Bronchial epithelial cell (primary cell): ENCODE measurements at regions not wholly inside any gene's neighbourhood (a gene's known extent, or its start where the extent isn't known, plus 50 kb on each side); places are given as distances from the start of the nearest gene placed in this dataset.

Experiments
- DNase-seq: peaks from one replicate; pipeline ENCODE4 v3.0.0-alpha.2; 2010; ENCODE audit warnings: low read depth
- FAIRE-seq: peaks from 2 replicates; lab custom pipeline; 2011; peaks lifted over from hg19 to GRCh38; lab: Jason Lieb, UNC
- H3K27me3 ChIP-seq: 2 replicates; pipeline ENCODE4 v1.5.1; 2011; ENCODE audit warnings: low read length; ENCODE audit not compliant: control insufficient read depth, insufficient read depth
- H3K36me3 ChIP-seq: 2 replicates; pipeline ENCODE4 v1.5.1; 2011; ENCODE audit warnings: low read length; ENCODE audit not compliant: control insufficient read depth, insufficient read depth
- H3K4me3 ChIP-seq: 2 replicates; pipeline ENCODE4 v1.5.1; 2011; ENCODE audit warnings: mild to moderate bottlenecking, low read depth, low read length, control low read depth
- TF ChIP-seq, protein P1 (sequence below): IDR thresholded peaks from 2 replicates; pipeline ENCODE4 v1.5.1; 2011; ENCODE audit warnings: mild to moderate bottlenecking, moderate library complexity, low read length, control low read depth, inconsistent platforms; ENCODE audit not compliant: insufficient read depth, severe bottlenecking

DNA sequence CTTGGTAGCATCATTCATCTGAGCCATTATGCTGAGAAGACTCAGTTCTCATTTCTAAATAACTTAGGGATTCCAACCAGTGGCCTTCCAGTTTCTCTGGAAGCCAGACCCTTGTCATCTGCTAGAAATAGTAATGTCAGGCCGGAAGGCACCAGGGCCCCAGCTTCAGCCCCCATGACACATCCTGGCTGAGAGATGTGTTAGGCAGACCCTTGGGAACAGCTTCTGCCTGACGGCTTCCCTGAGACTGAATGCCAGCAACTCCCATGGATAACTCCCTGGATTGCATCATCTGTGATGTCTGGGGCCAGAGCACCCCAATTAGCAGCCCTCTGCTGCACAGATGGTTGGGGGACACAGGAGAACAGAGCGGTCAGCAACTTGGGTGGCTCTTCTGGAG is 583.5 kb upstream of the TBX3 start:
- no peak overlapping the region for H3K4me3 ChIP-seq
- no peaks in the 10 kb centered on the region for H3K36me3 ChIP-seq
- H3K27me3 ChIP-seq, result no peaks in the 10 kb centered on the region
- FAIRE-seq, result no peak
- DNase-seq, result no peak
- TF ChIP-seq, protein P1, sequence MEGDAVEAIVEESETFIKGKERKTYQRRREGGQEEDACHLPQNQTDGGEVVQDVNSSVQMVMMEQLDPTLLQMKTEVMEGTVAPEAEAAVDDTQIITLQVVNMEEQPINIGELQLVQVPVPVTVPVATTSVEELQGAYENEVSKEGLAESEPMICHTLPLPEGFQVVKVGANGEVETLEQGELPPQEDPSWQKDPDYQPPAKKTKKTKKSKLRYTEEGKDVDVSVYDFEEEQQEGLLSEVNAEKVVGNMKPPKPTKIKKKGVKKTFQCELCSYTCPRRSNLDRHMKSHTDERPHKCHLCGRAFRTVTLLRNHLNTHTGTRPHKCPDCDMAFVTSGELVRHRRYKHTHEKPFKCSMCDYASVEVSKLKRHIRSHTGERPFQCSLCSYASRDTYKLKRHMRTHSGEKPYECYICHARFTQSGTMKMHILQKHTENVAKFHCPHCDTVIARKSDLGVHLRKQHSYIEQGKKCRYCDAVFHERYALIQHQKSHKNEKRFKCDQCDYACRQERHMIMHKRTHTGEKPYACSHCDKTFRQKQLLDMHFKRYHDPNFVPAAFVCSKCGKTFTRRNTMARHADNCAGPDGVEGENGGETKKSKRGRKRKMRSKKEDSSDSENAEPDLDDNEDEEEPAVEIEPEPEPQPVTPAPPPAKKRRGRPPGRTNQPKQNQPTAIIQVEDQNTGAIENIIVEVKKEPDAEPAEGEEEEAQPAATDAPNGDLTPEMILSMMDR, result no peak

GRCh38 chr12:115264605-115265004 is 580.6 kb upstream of the TBX3 start:
- H3K4me3 ChIP-seq, result no peak overlapping the region
- DNase-seq (no peak), FAIRE-seq (no peak)
- no peaks in the 10 kb centered on the region for H3K27me3 ChIP-seq
- H3K36me3 ChIP-seq, result no peaks in the 10 kb centered on the region
- TF ChIP-seq, protein P1, result no peak

- Histone ChIP-seq H3K4me3 (no peak overlapping the region), H3K36me3 (no peaks in the 10 kb centered on the region), H3K27me3 (no peaks in the 10 kb centered on the region)
- DNase-seq (no peak), FAIRE-seq (no peak)
- TF ChIP-seq, protein P1, result no peak
Measured at GRCh38 chr12:115261691-115262398, 577.9 kb upstream of the TBX3 start.

DNA sequence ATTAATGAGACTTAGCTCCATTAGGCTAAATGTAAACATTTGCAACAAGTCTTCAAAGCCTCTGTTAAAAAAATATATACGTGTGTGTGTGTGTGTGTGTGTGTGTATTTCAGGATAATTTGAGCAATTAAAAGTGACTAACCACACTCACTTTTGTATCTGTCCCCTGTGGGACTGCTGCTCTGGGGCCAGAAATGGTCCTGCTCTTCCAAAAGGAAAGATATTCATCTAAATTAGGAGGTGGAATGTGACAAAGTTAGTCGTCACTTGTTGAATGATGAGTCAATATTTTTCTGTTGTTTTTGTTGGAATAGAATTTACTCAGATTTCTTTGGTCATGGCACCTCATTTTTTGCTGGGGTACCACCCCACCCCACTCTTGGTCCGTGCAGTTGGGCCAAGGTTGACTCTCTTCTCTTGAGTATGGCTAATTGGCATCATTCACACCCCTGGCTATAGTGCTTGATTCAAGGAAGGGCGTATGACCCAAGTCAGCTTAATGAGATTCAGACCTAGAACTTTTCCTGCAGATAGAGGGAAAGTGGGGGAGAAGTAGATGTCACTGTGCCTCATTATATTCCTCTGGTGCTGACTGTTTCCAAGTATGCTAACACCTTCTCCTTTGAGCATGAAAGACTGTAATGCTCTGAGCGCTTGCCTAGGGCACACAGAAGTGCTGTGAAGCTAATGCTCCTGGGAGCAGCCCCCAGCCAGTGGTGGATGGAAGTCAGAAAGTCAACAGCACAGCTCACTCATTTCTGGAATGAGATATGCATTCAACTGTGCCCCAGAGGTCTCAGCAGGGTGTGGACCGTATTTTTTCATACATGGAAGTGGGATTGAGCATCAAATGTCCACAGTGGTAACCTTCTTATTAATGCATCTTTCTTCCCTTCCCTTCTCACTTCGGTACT is 577.0 kb upstream of the TBX3 start:
- no peak for DNase-seq
- Histone ChIP-seq H3K27me3 (no peaks in the 10 kb centered on the region), H3K4me3 (no peak overlapping the region), H3K36me3 (no peaks in the 10 kb centered on the region)
- FAIRE-seq, result no peak
- TF ChIP-seq, protein P1, result no peak

GRCh38 chr12:115259968-115260747 is 576.2 kb upstream of the TBX3 start:
- no peaks in the 10 kb centered on the region for H3K36me3 ChIP-seq
- no peak for FAIRE-seq
- no peak for DNase-seq
- no peaks in the 10 kb centered on the region for H3K27me3 ChIP-seq
- TF ChIP-seq, protein P1, result no peak
- H3K4me3 ChIP-seq, result no peak overlapping the region
